ENCODE measurements at regions not wholly inside any gene's neighbourhood (a gene's known extent, or its start where the extent isn't known, plus 50 kb on each side); places are given as distances from the start of the nearest gene placed in this dataset.

DNA sequence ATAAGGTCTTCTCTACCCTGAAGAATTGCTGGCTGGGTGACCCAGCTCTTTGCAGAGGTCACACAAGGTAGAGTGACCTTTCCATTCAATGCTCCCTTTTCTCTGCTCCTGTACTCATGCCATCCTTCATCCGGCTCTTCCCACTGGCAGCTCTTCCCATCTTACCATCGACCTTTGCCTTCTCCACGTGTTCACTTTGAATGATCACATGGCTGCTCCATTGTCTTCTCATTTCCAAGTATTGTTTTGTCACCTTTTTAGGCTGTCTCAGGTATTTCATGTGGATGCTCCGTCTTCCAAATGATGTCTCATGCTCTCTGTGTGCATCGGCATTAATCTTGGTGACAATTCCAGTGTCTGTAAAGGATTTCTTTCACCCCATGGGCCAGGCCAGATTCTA is 76.6 kb upstream of the ONECUT1 start:
- no peaks in the 10 kb centered on the region for H3K27me3 ChIP-seq (ENCODE audit: low read length)

DNA sequence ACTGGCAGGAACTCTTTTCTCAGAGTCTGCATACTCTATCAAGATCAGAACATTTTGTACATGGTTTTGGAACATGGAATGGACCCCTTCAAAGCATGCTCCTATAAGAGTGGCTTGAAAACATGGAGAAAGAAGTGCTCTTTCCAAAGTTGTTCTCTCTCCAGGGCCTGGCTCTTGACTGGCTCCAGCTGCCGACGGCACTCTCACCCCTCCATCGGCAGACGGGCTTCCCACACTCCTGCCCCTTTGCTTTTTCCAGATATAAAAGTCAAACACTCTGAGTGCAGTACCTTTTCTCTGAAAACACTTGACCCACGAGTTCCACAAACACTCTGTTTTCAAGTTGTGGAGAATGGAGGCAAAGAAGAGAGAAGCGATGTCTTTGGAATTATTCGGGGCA is 72.5 kb upstream of the ONECUT1 start:
- no peaks in the 10 kb centered on the region for H3F3A ChIP-seq (ENCODE audit: insufficient read depth)
- no peaks in the 10 kb centered on the region for H3K27me3 ChIP-seq (ENCODE audit: low read length)
- H3K79me2 ChIP-seq (ENCODE audit: insufficient read depth, low read length), result no peaks in the 10 kb centered on the region
- H4K20me1 ChIP-seq (ENCODE audit: low read depth, low read length), result no peaks in the 10 kb centered on the region
- no peak for TF ChIP-seq EZH2phosphoT487 (conservative IDR thresholded peaks at IDR 0.05; ENCODE audit: low read length)
- TF ChIP-seq, protein P1, sequence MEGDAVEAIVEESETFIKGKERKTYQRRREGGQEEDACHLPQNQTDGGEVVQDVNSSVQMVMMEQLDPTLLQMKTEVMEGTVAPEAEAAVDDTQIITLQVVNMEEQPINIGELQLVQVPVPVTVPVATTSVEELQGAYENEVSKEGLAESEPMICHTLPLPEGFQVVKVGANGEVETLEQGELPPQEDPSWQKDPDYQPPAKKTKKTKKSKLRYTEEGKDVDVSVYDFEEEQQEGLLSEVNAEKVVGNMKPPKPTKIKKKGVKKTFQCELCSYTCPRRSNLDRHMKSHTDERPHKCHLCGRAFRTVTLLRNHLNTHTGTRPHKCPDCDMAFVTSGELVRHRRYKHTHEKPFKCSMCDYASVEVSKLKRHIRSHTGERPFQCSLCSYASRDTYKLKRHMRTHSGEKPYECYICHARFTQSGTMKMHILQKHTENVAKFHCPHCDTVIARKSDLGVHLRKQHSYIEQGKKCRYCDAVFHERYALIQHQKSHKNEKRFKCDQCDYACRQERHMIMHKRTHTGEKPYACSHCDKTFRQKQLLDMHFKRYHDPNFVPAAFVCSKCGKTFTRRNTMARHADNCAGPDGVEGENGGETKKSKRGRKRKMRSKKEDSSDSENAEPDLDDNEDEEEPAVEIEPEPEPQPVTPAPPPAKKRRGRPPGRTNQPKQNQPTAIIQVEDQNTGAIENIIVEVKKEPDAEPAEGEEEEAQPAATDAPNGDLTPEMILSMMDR (IDR thresholded peaks at IDR 0.05; ENCODE audit: insufficient read depth, low read length, poor library complexity, severe bottlenecking), result no peak
- no peaks in the 10 kb centered on the region for H3K36me3 ChIP-seq (ENCODE audit: low read length)
- no peaks in the 10 kb centered on the region for H3K9me3 ChIP-seq (ENCODE audit: insufficient read depth, low read length)
- H2AFZ ChIP-seq (ENCODE audit: low read depth, low read length, severe bottlenecking), result no peak overlapping the region
- H3K9ac ChIP-seq (ENCODE audit: low read length), result no peak overlapping the region
- H3K27ac ChIP-seq (ENCODE audit: low read depth, low read length), result no peak overlapping the region
- no peaks in the 10 kb centered on the region for H3K9me2 ChIP-seq (replicated peaks; ENCODE audit: insufficient read depth, low read length)
- no peak overlapping the region for H3K4me2 ChIP-seq (ENCODE audit: low read depth, low read length, poor library complexity, severe bottlenecking)
- H3K4me3 ChIP-seq (ENCODE audit: insufficient read depth, low read length, poor library complexity, severe bottlenecking), result no peak overlapping the region

More for the DNA sequence above, 76.6 kb upstream of the ONECUT1 start:
- Histone ChIP-seq H4K20me1 (ENCODE audit: low read depth, low read length) (no peaks in the 10 kb centered on the region), H3K79me2 (ENCODE audit: insufficient read depth, low read length) (no peaks in the 10 kb centered on the region), H3K27ac (ENCODE audit: low read depth, low read length) (no peak overlapping the region), H2AFZ (ENCODE audit: low read depth, low read length, severe bottlenecking) (no peak overlapping the region), H3K9me3 (ENCODE audit: insufficient read depth, low read length) (no peaks in the 10 kb centered on the region), H3K4me3 (ENCODE audit: insufficient read depth, low read length, poor library complexity, severe bottlenecking) (no peak overlapping the region), H3K4me2 (ENCODE audit: low read depth, low read length, poor library complexity, severe bottlenecking) (no peak overlapping the region), H3K9ac (ENCODE audit: low read length) (no peak overlapping the region), H3F3A (ENCODE audit: insufficient read depth) (no peaks in the 10 kb centered on the region), H3K9me2 (replicated peaks; ENCODE audit: insufficient read depth, low read length) (no peaks in the 10 kb centered on the region), H3K36me3 (ENCODE audit: low read length) (no peaks in the 10 kb centered on the region)
- TF ChIP-seq, protein P1 (IDR thresholded peaks at IDR 0.05; ENCODE audit: insufficient read depth, low read length, poor library complexity, severe bottlenecking), result no peak
- TF ChIP-seq EZH2phosphoT487 (conservative IDR thresholded peaks at IDR 0.05; ENCODE audit: low read length), result no peak

GRCh38 chr15:52858782-52859176 is 68.6 kb upstream of the ONECUT1 start:
- no peaks in the 10 kb centered on the region for H4K20me1 ChIP-seq (ENCODE audit: low read depth, low read length)
- H3K4me2 ChIP-seq (ENCODE audit: low read depth, low read length, poor library complexity, severe bottlenecking), result no peak overlapping the region
- H3K9ac ChIP-seq (ENCODE audit: low read length), result no peak overlapping the region
- H3K27ac ChIP-seq (ENCODE audit: low read depth, low read length), result no peak overlapping the region
- no peaks in the 10 kb centered on the region for H3F3A ChIP-seq (ENCODE audit: insufficient read depth)
- H3K9me2 ChIP-seq (replicated peaks; ENCODE audit: insufficient read depth, low read length), result no peaks in the 10 kb centered on the region
- H3K4me3 ChIP-seq (ENCODE audit: insufficient read depth, low read length, poor library complexity, severe bottlenecking), result no peak overlapping the region
- no peak overlapping the region for H2AFZ ChIP-seq (ENCODE audit: low read depth, low read length, severe bottlenecking)
- H3K9me3 ChIP-seq (ENCODE audit: insufficient read depth, low read length), result no peaks in the 10 kb centered on the region
- H3K79me2 ChIP-seq (ENCODE audit: insufficient read depth, low read length), result no peaks in the 10 kb centered on the region
- H3K27me3 ChIP-seq (ENCODE audit: low read length), result no peaks in the 10 kb centered on the region
- TF ChIP-seq, protein P1 (IDR thresholded peaks at IDR 0.05; ENCODE audit: insufficient read depth, low read length, poor library complexity, severe bottlenecking), result no peak
- no peak for TF ChIP-seq EZH2phosphoT487 (conservative IDR thresholded peaks at IDR 0.05; ENCODE audit: low read length)
- no peaks in the 10 kb centered on the region for H3K36me3 ChIP-seq (ENCODE audit: low read length)

Data from SU-DHL-6 (cell line).